Stomach (tissue), 8 donors: ENCODE measurements at regions not wholly inside any gene's neighbourhood (a gene's known extent, or its start where the extent isn't known, plus 50 kb on each side); places are given as distances from the start of the nearest gene placed in this dataset.

ENCODE experiments used
- DNase-seq, 2 donors: peaks; one replicate each; pipeline versions ENCODE4 v3.0.0 to v3.0.0-alpha.2; 2013 to 2019
- H3K27ac ChIP-seq, 5 donors: fragments of 200-600 bp in 4 of 5; sonication (generic) in 4 of 5; one replicate each; pipeline ENCODE4 v1.5.1; 2013 to 2019; ENCODE audit warnings: mild to moderate bottlenecking in 1 of 5, moderate library complexity in 1 of 5
- H3K27me3 ChIP-seq, 3 donors: fragments of 200-600 bp; sonication (generic); one replicate each; pipeline ENCODE4 v1.5.1; 2017 to 2019; ENCODE audit warnings: mixed run types in 1 of 3
- H3K36me3 ChIP-seq, 4 donors: fragments of 200-600 bp; sonication (generic); 1 replicate in 3 of 4; 2 replicates in 1 of 4; pipeline ENCODE4 v1.5.1; 2016 to 2019
- H3K4me1 ChIP-seq, 4 donors: fragments of 200-600 bp; sonication (generic); one replicate each; pipeline ENCODE4 v1.5.1; 2016 to 2019
- H3K4me3 ChIP-seq, 4 donors: fragments of 200-600 bp; sonication (generic) in 3 of 4; one replicate each; pipeline ENCODE4 v1.5.1; 2016 to 2019; ENCODE audit warnings: mild to moderate bottlenecking in 1 of 4
- H3K9me3 ChIP-seq, 4 donors: fragments of 200-600 bp; sonication (generic); one replicate each; pipeline ENCODE4 v1.5.1; 2016 to 2019
- CTCF ChIP-seq, 7 experiments: fragments of 450-650 bp in 4 of 7; fragments of 200-600 bp in 3 of 7; sonication (generic) in 3 of 7; IDR thresholded peaks; one replicate each; pipeline ENCODE4 v1.5.1; 2016 to 2019; ENCODE audit warnings: antibody characterized with exemption in 7 of 7, control low read depth in 2 of 7, mild to moderate bottlenecking in 1 of 7
- EP300 ChIP-seq: sonication (generic); formaldehyde crosslinking; IDR thresholded peaks from one replicate; pipeline ENCODE4 v1.6.1; 2017; ENCODE audit warnings: antibody characterized with exemption
- POLR2A ChIP-seq, 4 donors: fragments of 450-650 bp; IDR thresholded peaks; one replicate each; pipeline ENCODE4 v1.6.1; 2016; ENCODE audit warnings: antibody characterized with exemption in 4 of 4, control low read depth in 2 of 4, mild to moderate bottlenecking in 1 of 4, moderate library complexity in 1 of 4
- POLR2AphosphoS5 ChIP-seq, 3 donors: sonication (generic); formaldehyde crosslinking; IDR thresholded peaks; one replicate each; pipeline ENCODE4 v1.6.1; 2016; ENCODE audit warnings: antibody characterized with exemption in 3 of 3
- WGBS, 5 donors: extraction: QIAGEN DNeasy Blood & Tissue Kit in 3 of 5; methylation state at CpG; one replicate each; pipeline versions ENCODE4 v1.1.5 to v1.1.7; 2013 to 2018; 5-methylcytosine and 5-hydroxymethylcytosine counted together
- intact Hi-C: fragments of 100-400 bp; cut with DNase I; formaldehyde crosslinking; loops from one replicate; pipeline ENCODE4 v1.15.1; 2023; ENCODE audit warnings: low total_unique reads
- donor health status: healthy with polysubstance abuse.
- donor health status: Bipolar disorder and iron deficiency.
- donor health status: healthy.

- intact Hi-C loops = no loop called here
- Histone ChIP-seq H3K4me1 (no peaks in the 10 kb centered on the region), H3K27ac (no peak overlapping the region), H3K4me3 (no peak overlapping the region), H3K27me3 (no peaks in the 10 kb centered on the region), H3K36me3 (no peaks in the 10 kb centered on the region), H3K9me3 (no peaks in the 10 kb centered on the region)
- DNase-seq = no peak
- TF ChIP-seq POLR2A (IDR thresholded peaks at IDR 0.05) = no peak
- no peak for TF ChIP-seq POLR2AphosphoS5 (IDR thresholded peaks at IDR 0.05)
- TF ChIP-seq EP300 = no peak
- TF ChIP-seq CTCF (IDR thresholded peaks at IDR 0.05) = no peak
- 88 to 92% (median 90%) methylated on average over 4 of the region's 4 CpGs for WGBS, 5 donors
These were observed 590.3 kb downstream of the NYAP2 start for GRCh38 chr2:225989809-225990208.

GRCh38 chr2:225980372-225980771 is 580.9 kb downstream of the NYAP2 start:
- no peaks in the 10 kb centered on the region for H3K36me3 ChIP-seq
- H3K27ac ChIP-seq = no peak overlapping the region
- no peak for DNase-seq
- H3K4me1 ChIP-seq = no peaks in the 10 kb centered on the region
- no peaks in the 10 kb centered on the region for H3K27me3 ChIP-seq
- no peak for TF ChIP-seq EP300
- no peak for TF ChIP-seq CTCF (IDR thresholded peaks at IDR 0.05)
- no peak for TF ChIP-seq POLR2AphosphoS5 (IDR thresholded peaks at IDR 0.05)
- TF ChIP-seq POLR2A (IDR thresholded peaks at IDR 0.05) = no peak
- intact Hi-C loops = no loop called here
- no peak overlapping the region for H3K4me3 ChIP-seq
- 88 to 95% (median 93%) methylated on average over 7 of the region's 7 CpGs for WGBS, 5 donors
- H3K9me3 ChIP-seq = no peaks in the 10 kb centered on the region

- H3K4me3 ChIP-seq = no peak overlapping the region
- H3K27me3 ChIP-seq = no peaks in the 10 kb centered on the region
- no peak for TF ChIP-seq EP300
- TF ChIP-seq POLR2A (IDR thresholded peaks at IDR 0.05) = no peak
- TF ChIP-seq POLR2AphosphoS5 (IDR thresholded peaks at IDR 0.05) = no peak
- no peak for TF ChIP-seq CTCF (IDR thresholded peaks at IDR 0.05)
- no peak for DNase-seq
- H3K36me3 ChIP-seq = no peaks in the 10 kb centered on the region
- intact Hi-C loops = no loop called here
- H3K27ac ChIP-seq = no peak overlapping the region
- WGBS, 5 donors = 65 to 82% (median 78%) methylated on average over 3 of the region's 3 CpGs
- no peaks in the 10 kb centered on the region for H3K9me3 ChIP-seq
- no peaks in the 10 kb centered on the region for H3K4me1 ChIP-seq
These were observed 571.9 kb downstream of the NYAP2 start for GRCh38 chr2:225971433-225971832.

DNA sequence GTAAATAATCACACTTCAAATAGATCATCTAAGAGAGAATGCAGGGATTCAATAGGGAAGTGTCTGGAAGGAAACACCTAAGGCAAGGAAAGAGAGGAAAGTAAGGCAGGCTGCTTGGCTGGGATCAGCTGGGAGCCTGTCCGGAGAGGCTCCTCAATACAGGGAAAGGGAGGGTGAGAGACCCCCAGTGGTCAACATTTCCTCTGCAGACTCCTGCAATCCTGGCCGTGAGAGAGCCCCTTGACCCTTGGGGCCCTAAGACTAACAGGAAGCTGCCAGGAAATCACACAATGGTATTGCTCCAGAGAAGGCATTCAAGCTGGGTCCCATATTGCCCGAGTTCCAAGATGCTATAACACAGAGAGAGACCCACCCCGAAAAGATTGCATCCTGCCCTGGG is 549.4 kb downstream of the NYAP2 start:
- TF ChIP-seq POLR2AphosphoS5 (IDR thresholded peaks at IDR 0.05) = no peak
- no peak for TF ChIP-seq POLR2A (IDR thresholded peaks at IDR 0.05)
- no peak for TF ChIP-seq CTCF (IDR thresholded peaks at IDR 0.05)
- no peak for TF ChIP-seq EP300
- WGBS, 5 donors = 45 to 64% (median 48%) methylated on average over 3 to 4 of the region's 4 CpGs
- H3K27me3 ChIP-seq = no peaks in the 10 kb centered on the region
- peaks cover 0 to 18% (median 7%) of the 10 kb centered on the region in 4 donors for H3K9me3 ChIP-seq
- H3K27ac ChIP-seq = no peak overlapping the region
- intact Hi-C loops = no loop called here
- DNase-seq = no peak
- no peak overlapping the region for H3K4me3 ChIP-seq
- H3K36me3 ChIP-seq = no peaks in the 10 kb centered on the region
- no peaks in the 10 kb centered on the region for H3K4me1 ChIP-seq
